LoVo (cell line): ENCODE measurements at regions not wholly inside any gene's neighbourhood (a gene's known extent, or its start where the extent isn't known, plus 50 kb on each side); places are given as distances from the start of the nearest gene placed in this dataset.

ENCODE experiments used
- DNase-seq: peaks from one replicate; pipeline ENCODE4 v3.0.0-alpha.2; 2016; ENCODE audit warnings: low spot score

DNA sequence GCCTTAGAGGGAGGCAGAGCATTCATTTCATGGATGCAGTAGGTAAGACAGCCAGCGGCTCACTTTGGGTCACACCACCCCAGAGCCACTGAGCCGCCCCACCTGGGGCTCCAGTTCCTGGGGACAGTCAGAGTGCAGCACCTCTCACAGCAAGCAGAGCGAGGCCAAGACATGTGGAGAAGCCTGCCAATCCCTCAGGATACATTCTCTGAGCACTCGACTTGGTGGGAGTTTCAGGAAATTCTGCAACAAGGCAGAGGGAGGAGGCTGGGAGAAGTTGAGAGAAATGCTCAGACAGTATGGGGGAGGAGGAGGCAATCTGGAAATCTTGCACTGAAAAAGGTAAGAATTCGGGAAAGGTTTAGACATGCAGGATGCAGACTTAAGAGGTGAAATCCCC lies 60.8 kb upstream of the WLS start:
- DNase-seq: no peak

GRCh38 chr1:68291688-68292384 lies 59.5 kb upstream of the WLS start:
- DNase-seq: no peak

- DNase-seq: no peak
These were observed 54.9 kb upstream of the WLS start for GRCh38 chr1:68287241-68287640.

GRCh38 chr1:68285046-68285445 lies 52.7 kb upstream of the WLS start:
- no peak for DNase-seq

GRCh38 chr1:68281946-68282615 lies 49.8 kb upstream of the WLS start:
- DNase-seq: no peak
